Naive thymus-derived CD4-positive, alpha-beta T cell (primary cell): ENCODE measurements at regions not wholly inside any gene's neighbourhood (a gene's known extent, or its start where the extent isn't known, plus 50 kb on each side); places are given as distances from the start of the nearest gene placed in this dataset.
A peak's percentile ranks its signal among the peaks of the same experiment; 100 is the strongest.
"Not testable (repeated sequence)": the region's sequence is repeated elsewhere in the genome, so short reads cannot be mapped to it uniquely, and the experiment has no call there.

Experiments
- ATAC-seq: fragments of 150-1000 bp; cut with Tn5 transposase; 2 replicates; pipeline ENCODE4 v1.10.0; 2021; ENCODE audit warnings: mild to moderate bottlenecking, moderate library complexity
- CTCF ChIA-PET: fragments of 350-600 bp; sonication (Branson Sonifier 250); formaldehyde crosslinking; loops from one replicate; lab custom pipeline; 2021; ENCODE audit warnings: antibody characterized with exemption; lab: Charles Lee
- POLR2A ChIA-PET: fragments of 350-600 bp; sonication (Branson Sonifier 250); formaldehyde crosslinking; loops from one replicate; lab custom pipeline; 2021; ENCODE audit warnings: antibody characterized with exemption, inconsistent platforms; lab: Charles Lee
- DNase-seq, 9 donors: peaks; one replicate each; pipeline versions ENCODE4 v3.0.0 to v3.0.0-alpha.2; 2020 to 2022; ENCODE audit warnings: mixed read lengths in 1 of 9
- H3K27ac ChIP-seq: one replicate; pipeline ENCODE4 v1.7.0; 2013; ENCODE audit warnings: mild to moderate bottlenecking, low read depth, low read length, moderate library complexity
- H3K27me3 ChIP-seq, 2 donors: one replicate each; pipeline ENCODE4 v1.7.0; 2013; ENCODE audit warnings: low read length in 2 of 2, mild to moderate bottlenecking in 2 of 2, moderate library complexity in 2 of 2; ENCODE audit not compliant: control insufficient read depth in 2 of 2, insufficient read depth in 2 of 2
- H3K36me3 ChIP-seq, 3 experiments: 1 replicate in 2 of 3; 2 replicates in 1 of 3; pipeline ENCODE4 v1.7.0; 2013; ENCODE audit warnings: low read length in 3 of 3, mild to moderate bottlenecking in 3 of 3, moderate library complexity in 1 of 3; ENCODE audit not compliant: insufficient read depth in 3 of 3, control insufficient read depth in 2 of 3
- H3K4me1 ChIP-seq, 2 donors: one replicate each; pipeline ENCODE4 v1.7.0; 2013; ENCODE audit warnings: low read length in 2 of 2, mild to moderate bottlenecking in 2 of 2, moderate library complexity in 1 of 2; ENCODE audit not compliant: control insufficient read depth in 2 of 2, insufficient read depth in 2 of 2
- H3K4me3 ChIP-seq: 2 replicates; pipeline ENCODE4 v1.7.0; 2013; ENCODE audit warnings: mild to moderate bottlenecking, low read length
- H3K9me3 ChIP-seq, 3 experiments: 1 replicate in 2 of 3; 2 replicates in 1 of 3; pipeline ENCODE4 v1.7.0; 2013; ENCODE audit warnings: low read length in 3 of 3; ENCODE audit not compliant: control insufficient read depth in 2 of 3
- H3K27ac Mint-ChIP-seq, 9 donors: one replicate each; pipeline ENCODE4 v1.8.0; 2020 to 2022; ENCODE audit warnings: mixed read lengths in 9 of 9, mild to moderate bottlenecking in 8 of 9, moderate library complexity in 5 of 9, inconsistent platforms in 2 of 9
- H3K27me3 Mint-ChIP-seq, 5 donors: one replicate each; pipeline ENCODE4 v1.8.0; 2021 to 2022; ENCODE audit warnings: mixed read lengths in 5 of 5, mild to moderate bottlenecking in 1 of 5
- H3K36me3 Mint-ChIP-seq, 5 donors: one replicate each; pipeline ENCODE4 v1.8.0; 2020 to 2022; ENCODE audit warnings: mixed read lengths in 5 of 5, mild to moderate bottlenecking in 3 of 5, inconsistent platforms in 1 of 5
- H3K4me1 Mint-ChIP-seq, 7 donors: one replicate each; pipeline ENCODE4 v1.8.0; 2020 to 2022; ENCODE audit warnings: mixed read lengths in 7 of 7, mild to moderate bottlenecking in 3 of 7, inconsistent platforms in 1 of 7
- H3K4me3 Mint-ChIP-seq, 10 donors: one replicate each; pipeline ENCODE4 v1.8.0; 2020 to 2022; ENCODE audit warnings: mild to moderate bottlenecking in 10 of 10, mixed read lengths in 10 of 10, moderate library complexity in 6 of 10, inconsistent platforms in 2 of 10
- H3K9me3 Mint-ChIP-seq, 11 donors: one replicate each; pipeline ENCODE4 v1.8.0; 2020 to 2022; ENCODE audit warnings: mixed read lengths in 11 of 11, mild to moderate bottlenecking in 4 of 11, inconsistent platforms in 1 of 11, moderate library complexity in 1 of 11
- intact Hi-C, 2 donors: fragments of 100-400 bp; cut with micrococcal nuclease; formaldehyde crosslinking; loops; one replicate each; pipeline ENCODE4 v1.15.1; 2023

DNA sequence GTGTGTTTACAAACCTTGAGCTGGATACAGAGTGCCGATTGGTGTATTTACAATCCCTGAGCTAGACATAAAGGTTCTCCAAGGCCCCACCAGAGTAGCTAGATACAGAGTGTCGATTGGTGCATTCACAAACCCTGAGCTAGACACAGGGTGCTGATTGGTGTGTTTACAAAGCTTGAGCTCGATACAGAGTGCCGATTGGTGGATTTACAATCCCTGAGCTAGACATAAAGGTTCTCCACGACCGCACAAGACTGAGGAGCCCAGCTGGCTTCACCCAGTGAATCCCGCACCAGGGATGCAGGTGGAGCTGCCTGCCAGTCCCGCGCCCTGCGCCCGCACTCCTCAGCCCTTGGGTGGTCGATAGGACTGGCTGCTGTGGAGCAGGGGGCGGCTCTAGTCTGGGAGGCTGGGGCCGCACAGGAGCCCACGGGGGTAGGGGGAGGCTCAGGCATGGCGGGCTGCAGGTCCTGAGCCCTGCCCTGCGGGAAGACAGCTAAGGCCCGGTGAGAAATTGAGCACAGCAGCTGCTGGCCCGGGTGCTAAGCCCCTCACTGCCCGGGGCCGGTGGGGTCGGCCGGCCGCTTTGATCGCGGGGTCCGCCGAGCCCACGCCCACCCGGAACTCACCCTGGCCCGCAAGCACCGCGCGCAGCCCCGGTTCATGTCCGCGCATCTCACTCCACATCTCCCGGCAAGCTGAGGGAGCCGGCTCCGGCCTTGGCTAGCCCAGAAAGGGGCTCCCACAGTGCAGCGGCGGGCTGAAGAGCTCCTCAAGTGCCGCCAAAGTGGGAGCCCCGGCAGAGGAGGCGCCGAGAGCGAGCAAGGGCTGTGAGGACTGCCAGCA, 114.0 kb downstream of the GPX5 start:
- peaks cover 47 to 73% (median 65%) of the 10 kb centered on the region in 5 donors for H3K27me3 Mint-ChIP-seq
- DNase-seq, ATAC-seq, H3K36me3 Mint-ChIP-seq, H3K27ac ChIP-seq, H3K9me3 ChIP-seq, H3K27ac Mint-ChIP-seq, H3K4me3 ChIP-seq, POLR2A ChIA-PET, H3K4me1 ChIP-seq, H3K36me3 ChIP-seq, CTCF ChIA-PET, H3K4me3 Mint-ChIP-seq: not testable (repeated sequence)
- peaks cover 5 to 17% (median 9%) of the 10 kb centered on the region in 7 donors for H3K4me1 Mint-ChIP-seq
- H3K27me3 ChIP-seq: peaks cover 0 to 16% of the 10 kb centered on the region in 2 donors
- intact Hi-C loops: loop anchor here in 1 of 2 donors (10.0 kb wide), 2 partner anchors 95 to 145 kb away; no protein-coding TSS in a partner anchor
- peaks cover 0 to 17% (median 2%) of the 10 kb centered on the region in 11 donors for H3K9me3 Mint-ChIP-seq

DNA sequence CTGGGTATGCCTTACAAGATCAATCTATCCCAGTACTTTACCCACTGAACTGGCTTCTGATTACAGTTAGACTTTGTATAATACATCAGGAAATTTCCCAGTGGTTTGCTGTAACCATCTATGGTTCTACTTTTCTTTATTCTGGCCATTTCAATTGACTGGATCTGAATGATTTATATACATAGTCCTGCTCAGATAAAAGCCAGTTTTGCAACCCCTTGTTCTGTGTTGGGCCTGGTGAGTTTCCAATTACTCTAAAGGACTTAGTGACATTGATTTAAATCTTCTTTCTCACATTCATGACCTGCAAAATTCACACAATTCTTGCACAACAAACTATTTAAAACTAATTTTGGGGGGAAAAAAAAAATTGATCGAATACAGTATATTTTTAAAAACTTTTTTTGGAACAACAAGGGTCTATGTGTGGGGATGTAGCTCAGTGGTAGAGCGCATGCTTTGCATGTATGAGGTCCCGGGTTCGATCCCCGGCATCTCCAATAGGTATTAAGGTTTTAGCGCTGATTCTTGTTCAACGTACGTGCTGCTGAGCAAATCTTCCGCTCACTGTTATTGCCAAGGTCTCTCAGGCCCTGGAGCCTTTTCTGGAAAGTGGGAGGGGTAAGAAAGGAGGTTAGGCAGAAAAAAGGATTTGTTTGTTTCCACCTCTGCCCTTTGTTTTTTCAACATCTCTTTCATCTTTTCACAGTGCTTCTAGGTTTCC, 117.5 kb downstream of the GPX5 start:
- H3K27me3 Mint-ChIP-seq: peaks cover 35 to 65% (median 46%) of the 10 kb centered on the region in 5 donors
- DNase-seq: peak in 1 of 9 donors; percentile 31
- CTCF ChIA-PET: no interaction called here
- H3K9me3 ChIP-seq: no peaks in the 10 kb centered on the region
- H3K27me3 ChIP-seq: peaks cover 0 to 11% of the 10 kb centered on the region in 2 donors
- H3K27ac ChIP-seq: no peak overlapping the region
- H3K36me3 Mint-ChIP-seq: peaks cover 0 to 1% (median 0%) of the 10 kb centered on the region in 5 donors
- H3K4me1 Mint-ChIP-seq: peaks cover under 1 to 5% (median 3%) of the 10 kb centered on the region in 7 donors
- no peak for ATAC-seq
- H3K4me3 Mint-ChIP-seq: no peak overlapping the region
- no peaks in the 10 kb centered on the region for H3K4me1 ChIP-seq
- intact Hi-C loops: no loop called here
- H3K27ac Mint-ChIP-seq: no peak overlapping the region
- H3K4me3 ChIP-seq: no peak overlapping the region
- H3K9me3 Mint-ChIP-seq: peaks cover 0 to 8% (median 2%) of the 10 kb centered on the region in 11 donors
- POLR2A ChIA-PET: no interaction called here
- no peaks in the 10 kb centered on the region for H3K36me3 ChIP-seq

DNA sequence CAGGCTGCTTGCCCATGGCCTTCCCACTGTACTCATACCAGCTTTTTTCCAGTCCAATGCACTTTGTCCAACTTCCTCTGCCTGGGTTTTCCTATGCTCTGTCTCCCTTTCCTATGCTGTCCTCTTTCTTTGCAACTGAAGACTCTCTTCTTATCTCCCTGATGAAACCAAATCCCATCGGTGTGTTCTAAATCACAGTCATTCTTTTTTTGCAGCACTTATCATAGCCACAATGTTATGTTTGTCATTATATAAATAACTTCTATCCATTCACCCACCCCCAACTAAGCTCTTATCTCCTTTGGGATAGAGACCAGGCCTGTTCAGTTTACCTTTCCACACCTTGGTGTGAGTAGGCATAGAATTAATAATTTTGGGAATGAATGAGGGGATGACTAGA, 121.0 kb downstream of the GPX5 start:
- intact Hi-C loops: no loop called here
- H3K9me3 Mint-ChIP-seq: peaks cover 0 to 3% (median 0%) of the 10 kb centered on the region in 11 donors
- POLR2A ChIA-PET: no interaction called here

DNA sequence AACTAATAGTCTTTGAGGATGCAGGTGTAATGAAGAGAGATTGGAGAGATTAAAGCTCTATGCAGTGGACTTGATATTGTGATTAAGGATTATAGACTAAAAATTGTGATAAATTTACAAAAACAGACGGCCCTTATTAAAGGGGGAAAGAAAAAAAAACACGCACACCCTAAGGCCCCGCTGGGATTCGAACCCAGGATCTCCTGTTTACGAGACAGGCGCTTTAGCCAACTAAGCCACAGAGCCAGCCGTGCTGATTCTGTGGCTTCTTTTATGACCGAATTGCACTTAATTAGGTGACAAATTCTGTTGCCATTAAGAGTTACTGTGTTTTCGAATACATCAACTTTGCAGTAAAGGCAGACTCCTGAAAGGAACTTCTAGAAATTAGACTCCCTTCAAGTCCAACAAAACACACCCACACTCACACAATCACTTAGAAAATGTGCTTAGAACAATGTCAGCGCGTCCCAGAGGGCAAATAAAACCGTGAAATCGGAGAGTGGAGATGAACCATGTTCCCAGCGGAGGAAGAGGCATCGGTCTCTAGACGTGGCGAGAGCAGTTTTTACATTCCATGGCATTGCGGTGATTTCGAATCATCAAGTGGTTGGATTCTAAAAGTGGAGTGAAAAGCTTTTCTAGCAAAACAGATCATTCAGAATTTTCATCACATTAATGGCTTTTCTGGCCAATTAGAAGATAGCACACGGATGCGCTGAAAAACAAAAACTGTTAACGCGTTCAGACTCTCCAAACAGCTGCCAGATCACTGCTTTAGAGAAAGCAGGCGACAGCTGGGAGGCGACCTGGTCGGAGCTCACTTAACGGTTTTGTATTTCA, 122.6 kb downstream of the GPX5 start:
- H3K36me3 Mint-ChIP-seq: peaks cover 0 to 4% (median 0%) of the 10 kb centered on the region in 5 donors
- H3K27ac Mint-ChIP-seq: peak overlapping the region in 5 of 9 donors; percentile 0 to 83 (median 10)
- Histone ChIP-seq H3K36me3 (no peaks in the 10 kb centered on the region), H3K4me3 (peak overlapping the region; percentile 14), H3K4me1 (peaks cover 0 to 7% of the 10 kb centered on the region in 2 donors), H3K27me3 (peaks cover 0 to 15% of the 10 kb centered on the region in 2 donors), H3K9me3 (no peaks in the 10 kb centered on the region), H3K27ac (no peak overlapping the region)
- peaks cover 0 to 2% (median 0%) of the 10 kb centered on the region in 11 donors for H3K9me3 Mint-ChIP-seq
- POLR2A ChIA-PET: no interaction called here
- peak overlapping the region; percentile 54 to 95 (median 86) for H3K4me3 Mint-ChIP-seq
- DNase-seq (peak in 7 of 9 donors; percentile 16 to 63 (median 36)), ATAC-seq (no peak)
- CTCF ChIA-PET: no interaction called here
- H3K4me1 Mint-ChIP-seq: peaks cover 3 to 15% (median 13%) of the 10 kb centered on the region in 7 donors
- peaks cover 51 to 83% (median 56%) of the 10 kb centered on the region in 5 donors for H3K27me3 Mint-ChIP-seq
- intact Hi-C loops: no loop called here

More for the DNA sequence above, 121.0 kb downstream of the GPX5 start:
- Histone ChIP-seq H3K27ac (no peak overlapping the region), H3K36me3 (no peaks in the 10 kb centered on the region), H3K9me3 (no peaks in the 10 kb centered on the region), H3K4me3 (no peak overlapping the region), H3K27me3 (peaks cover 0 to 15% of the 10 kb centered on the region in 2 donors), H3K4me1 (peaks cover 0 to 7% of the 10 kb centered on the region in 2 donors)
- peaks cover 52 to 79% (median 60%) of the 10 kb centered on the region in 5 donors for H3K27me3 Mint-ChIP-seq
- DNase-seq (no peak), ATAC-seq (no peak)
- H3K4me1 Mint-ChIP-seq: peaks cover 3 to 15% (median 13%) of the 10 kb centered on the region in 7 donors
- H3K4me3 Mint-ChIP-seq: no peak overlapping the region
- CTCF ChIA-PET: no interaction called here
- H3K36me3 Mint-ChIP-seq: peaks cover 0 to 4% (median 0%) of the 10 kb centered on the region in 5 donors
- H3K27ac Mint-ChIP-seq: no peak overlapping the region

DNA sequence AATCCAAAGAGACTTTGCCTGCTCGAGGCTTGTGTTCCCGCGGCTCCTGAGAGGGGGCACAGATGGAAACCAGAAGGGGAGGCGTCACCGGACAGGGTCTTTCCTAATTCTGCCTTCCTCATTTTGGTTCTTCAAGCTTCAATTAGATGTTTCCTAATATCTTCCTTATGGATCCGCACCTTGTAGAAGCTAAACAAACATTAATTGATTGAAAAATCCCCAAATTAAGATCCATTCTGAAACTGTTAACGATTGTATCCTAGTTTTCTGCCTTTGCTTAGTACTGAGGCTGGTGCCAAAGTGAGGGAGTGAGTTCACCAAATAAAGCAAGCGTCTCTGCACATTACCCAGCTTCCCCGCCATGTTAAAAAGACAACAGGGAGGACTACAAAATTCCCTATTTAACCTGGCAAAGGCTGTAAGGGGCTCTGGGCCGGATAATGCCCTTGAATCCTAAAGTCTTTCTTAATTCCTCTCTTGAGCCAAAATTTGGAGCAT, 123.2 kb downstream of the GPX5 start:
- Mint-ChIP-seq H3K9me3 (peaks cover 0 to 2% (median 0%) of the 10 kb centered on the region in 11 donors), H3K4me3 (peak overlapping the region; percentile 54 to 95 (median 86))
- ATAC-seq: no peak

DNA sequence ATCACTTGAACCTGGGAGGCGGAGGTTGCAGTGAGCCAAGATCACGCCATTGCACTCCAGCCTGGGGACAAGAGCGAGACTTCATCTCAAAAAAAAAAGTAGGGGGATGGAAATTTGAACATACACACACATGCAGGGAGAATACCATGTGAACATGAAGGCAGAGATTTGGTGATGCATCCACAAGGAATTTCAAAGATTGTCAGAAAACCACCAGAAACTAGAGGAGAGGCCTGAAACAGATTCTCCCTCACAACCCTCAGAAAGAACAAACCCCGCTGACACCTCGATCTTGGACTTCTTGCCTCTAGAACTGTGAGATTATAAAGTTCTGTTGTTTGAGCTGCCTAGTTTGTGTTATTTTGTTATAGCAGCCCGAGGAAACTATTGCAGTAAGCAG, 125.5 kb downstream of the GPX5 start:
- H3K36me3 ChIP-seq: no peaks in the 10 kb centered on the region
- peaks cover 0 to 11% of the 10 kb centered on the region in 2 donors for H3K27me3 ChIP-seq
- no peak for DNase-seq
- Mint-ChIP-seq H3K4me1 (peaks cover 3 to 16% (median 13%) of the 10 kb centered on the region in 7 donors), H3K4me3 (no peak overlapping the region), H3K27ac (no peak overlapping the region), H3K27me3 (peaks cover 51 to 79% (median 64%) of the 10 kb centered on the region in 5 donors), H3K9me3 (peaks cover 0 to 4% (median 0%) of the 10 kb centered on the region in 11 donors), H3K36me3 (peaks cover 0 to 4% (median 0%) of the 10 kb centered on the region in 5 donors)
- no peak for ATAC-seq
- H3K4me1 ChIP-seq: peaks cover 0 to 7% of the 10 kb centered on the region in 2 donors
- no peaks in the 10 kb centered on the region for H3K9me3 ChIP-seq
- intact Hi-C loops: no loop called here
- ChIA-PET CTCF (no interaction called here), POLR2A (interaction anchor here (0.6 kb wide), 1 partner anchor 218 kb away, joined by 3 read pairs; no protein-coding TSS in a partner anchor)
- no peak overlapping the region for H3K27ac ChIP-seq
- no peak overlapping the region for H3K4me3 ChIP-seq

More for the DNA sequence above, 123.2 kb downstream of the GPX5 start:
- no peaks in the 10 kb centered on the region for H3K9me3 ChIP-seq
- ChIA-PET CTCF (no interaction called here), POLR2A (no interaction called here)
- H3K27ac Mint-ChIP-seq: no peak overlapping the region
- no peak for DNase-seq
- H3K4me3 ChIP-seq: peak overlapping the region; percentile 14
- H3K27me3 ChIP-seq: peaks cover 0 to 15% of the 10 kb centered on the region in 2 donors
- peaks cover 48 to 80% (median 55%) of the 10 kb centered on the region in 5 donors for H3K27me3 Mint-ChIP-seq
- peaks cover 3 to 15% (median 13%) of the 10 kb centered on the region in 7 donors for H3K4me1 Mint-ChIP-seq
- intact Hi-C loops: no loop called here
- H3K36me3 ChIP-seq: no peaks in the 10 kb centered on the region
- peaks cover 0 to 7% of the 10 kb centered on the region in 2 donors for H3K4me1 ChIP-seq
- H3K36me3 Mint-ChIP-seq: peaks cover 0 to 4% (median 0%) of the 10 kb centered on the region in 5 donors
- no peak overlapping the region for H3K27ac ChIP-seq
